HFF-Myc (cell line): ENCODE measurements at regions not wholly inside any gene's neighbourhood (a gene's known extent, or its start where the extent isn't known, plus 50 kb on each side); places are given as distances from the start of the nearest gene placed in this dataset.

Experiments used
- DNase-seq: peaks from one replicate; pipeline ENCODE4 v3.0.0-alpha.2; 2011; ENCODE audit warnings: low read depth; ENCODE audit errors: extremely low read depth
- H3K4me3 ChIP-seq: replicated peaks from 2 replicates; pipeline ENCODE4 v1.5.1; 2011; ENCODE audit warnings: low read depth, mild to moderate bottlenecking, control low read depth, low read length
- TF ChIP-seq, protein P1 (sequence below): IDR thresholded peaks from 2 replicates; pipeline ENCODE4 v1.5.1; 2012; ENCODE audit warnings: mild to moderate bottlenecking, low read depth, low read length, control low read depth; ENCODE audit errors: missing control alignments

DNA sequence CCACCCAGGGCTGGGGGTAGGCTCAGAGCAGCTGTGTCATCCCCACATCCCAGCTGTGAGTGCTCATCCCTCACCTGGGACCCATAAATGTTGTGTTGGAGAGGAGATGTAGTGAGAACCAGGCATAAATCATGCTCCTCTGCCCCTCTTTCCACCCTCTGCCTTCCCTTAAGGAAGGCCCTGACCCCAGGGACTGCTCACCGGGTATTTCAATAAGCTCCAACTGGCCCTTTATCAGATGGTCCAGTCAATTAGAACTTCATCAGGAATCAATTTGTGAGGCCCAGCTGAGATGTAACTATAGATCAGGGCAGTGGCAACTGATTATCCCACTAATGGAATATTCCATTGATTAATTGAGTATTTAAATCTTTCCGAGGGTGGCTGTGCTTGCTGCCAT is 50.8 kb upstream of the NTRK3 start:
- DNase-seq, result no peak
- H3K4me3 ChIP-seq, result no peak overlapping the region
- TF ChIP-seq, protein P1, sequence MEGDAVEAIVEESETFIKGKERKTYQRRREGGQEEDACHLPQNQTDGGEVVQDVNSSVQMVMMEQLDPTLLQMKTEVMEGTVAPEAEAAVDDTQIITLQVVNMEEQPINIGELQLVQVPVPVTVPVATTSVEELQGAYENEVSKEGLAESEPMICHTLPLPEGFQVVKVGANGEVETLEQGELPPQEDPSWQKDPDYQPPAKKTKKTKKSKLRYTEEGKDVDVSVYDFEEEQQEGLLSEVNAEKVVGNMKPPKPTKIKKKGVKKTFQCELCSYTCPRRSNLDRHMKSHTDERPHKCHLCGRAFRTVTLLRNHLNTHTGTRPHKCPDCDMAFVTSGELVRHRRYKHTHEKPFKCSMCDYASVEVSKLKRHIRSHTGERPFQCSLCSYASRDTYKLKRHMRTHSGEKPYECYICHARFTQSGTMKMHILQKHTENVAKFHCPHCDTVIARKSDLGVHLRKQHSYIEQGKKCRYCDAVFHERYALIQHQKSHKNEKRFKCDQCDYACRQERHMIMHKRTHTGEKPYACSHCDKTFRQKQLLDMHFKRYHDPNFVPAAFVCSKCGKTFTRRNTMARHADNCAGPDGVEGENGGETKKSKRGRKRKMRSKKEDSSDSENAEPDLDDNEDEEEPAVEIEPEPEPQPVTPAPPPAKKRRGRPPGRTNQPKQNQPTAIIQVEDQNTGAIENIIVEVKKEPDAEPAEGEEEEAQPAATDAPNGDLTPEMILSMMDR, result no peak
